Erythroblast (primary cell): ENCODE measurements at regions not wholly inside any gene's neighbourhood (a gene's known extent, or its start where the extent isn't known, plus 50 kb on each side); places are given as distances from the start of the nearest gene placed in this dataset.

Experiments
- GATA1 ChIP-seq: IDR thresholded peaks from 2 replicates; pipeline ENCODE4 v1.6.1; 2011; ENCODE audit warnings: low read depth, mild to moderate bottlenecking, control low read depth, low read length, moderate library complexity
- POLR2A ChIP-seq: IDR thresholded peaks from 2 replicates; pipeline ENCODE4 v1.6.1; 2011; ENCODE audit warnings: mild to moderate bottlenecking, low read length

DNA sequence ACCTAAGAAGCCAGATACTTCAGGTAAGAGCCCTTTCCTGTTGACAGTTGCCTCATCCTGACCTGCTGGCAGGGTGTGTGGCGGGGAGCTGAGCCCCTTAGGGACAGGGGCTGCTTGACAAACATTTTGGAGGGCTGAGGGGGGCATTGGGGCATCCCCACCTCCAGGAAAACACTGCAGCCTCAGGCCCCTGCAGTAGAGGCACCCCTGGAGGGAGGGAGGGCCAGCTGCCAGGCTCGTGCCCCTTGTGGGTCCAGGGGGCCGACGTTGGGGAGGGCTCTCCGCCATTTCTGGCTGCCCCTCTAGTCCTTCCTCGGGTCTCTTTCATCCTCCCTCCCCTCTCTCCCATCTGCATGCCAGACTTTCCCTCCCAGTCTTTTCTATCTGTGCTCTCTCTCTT lies 177.3 kb downstream of the RPS24 start:
- TF ChIP-seq POLR2A: no peak
- TF ChIP-seq GATA1: no peak
